ENCODE measurements at regions not wholly inside any gene's neighbourhood (a gene's known extent, or its start where the extent isn't known, plus 50 kb on each side); places are given as distances from the start of the nearest gene placed in this dataset.

DNA sequence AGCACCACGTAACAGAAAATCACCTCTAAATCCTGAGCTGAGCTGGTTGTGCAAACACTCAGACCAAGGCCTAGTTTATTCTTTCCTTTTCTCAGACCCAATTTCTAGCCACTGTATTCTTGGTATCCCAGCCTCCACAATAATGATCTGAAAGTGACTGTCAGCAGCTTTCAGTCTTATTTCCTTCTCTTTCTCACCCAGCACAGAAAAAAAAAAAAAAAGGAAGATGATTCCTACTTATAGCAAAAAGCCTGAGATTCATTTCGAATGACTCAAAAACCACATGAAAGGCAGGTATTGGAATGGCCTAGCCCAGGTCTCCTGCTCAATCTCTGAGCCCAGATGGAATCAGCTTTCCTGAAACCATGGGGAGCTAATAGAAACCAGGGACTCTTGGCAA lies 298.6 kb upstream of the PPFIA2 start:
- no peaks in the 10 kb centered on the region for H3K4me1 Mint-ChIP-seq
- peaks cover 0 to 3% (median 0%) of the 10 kb centered on the region in 7 donors for H3K9me3 Mint-ChIP-seq
- no peak for DNase-seq
- WGBS (ENCODE audit: insufficient coverage), result 38% methylated on average over 1 of the region's 2 CpGs
- no peak overlapping the region for H3K27ac ChIP-seq (ENCODE audit: low read depth in 1 of 2, low read length in 2 of 2)
- no peaks in the 10 kb centered on the region for H4K20me1 ChIP-seq (ENCODE audit: insufficient read depth, low read length)
- no peaks in the 10 kb centered on the region for H3K9me3 ChIP-seq (replicated peaks in 1 of 2; ENCODE audit: control insufficient read depth in 1 of 2, insufficient read depth in 1 of 2, low read length in 2 of 2)
- TF ChIP-seq CTCF (IDR thresholded peaks at IDR 0.05), result no peak
- H3K4me3 Mint-ChIP-seq, result no peak overlapping the region
- no peaks in the 10 kb centered on the region for H3K27me3 ChIP-seq (ENCODE audit: control insufficient read depth in 2 of 2, insufficient read depth in 2 of 2, low read length in 2 of 2)
- intact Hi-C loops (cut with micrococcal nuclease), result no loop called here
- H3K79me2 ChIP-seq (ENCODE audit: insufficient read depth, low read length), result no peaks in the 10 kb centered on the region
- H3K36me3 Mint-ChIP-seq, result no peaks in the 10 kb centered on the region
- no peak overlapping the region for H2AFZ ChIP-seq (ENCODE audit: insufficient read depth, low read depth, low read length, poor library complexity, severe bottlenecking)
- H3K27ac Mint-ChIP-seq, result no peak overlapping the region
- H3K27me3 Mint-ChIP-seq (ENCODE audit: low read depth in 3 of 3), result peaks cover 2 to 4% (median 3%) of the 10 kb centered on the region in 3 donors
- no peaks in the 10 kb centered on the region for H3K36me3 ChIP-seq (replicated peaks in 1 of 2; ENCODE audit: control insufficient read depth in 1 of 2, insufficient read depth in 2 of 2, low read length in 2 of 2)
- no peak overlapping the region for H3K4me3 ChIP-seq (replicated peaks in 1 of 3; ENCODE audit: low read depth in 2 of 3, low read length in 3 of 3)
- H3K4me2 ChIP-seq (replicated peaks; ENCODE audit: extremely low read depth, low read length, poor library complexity, severe bottlenecking), result no peak overlapping the region
- no peak overlapping the region for H3K9ac ChIP-seq (ENCODE audit: insufficient read depth, low read length, poor library complexity, severe bottlenecking)
- no peaks in the 10 kb centered on the region for H3K4me1 ChIP-seq (ENCODE audit: control insufficient read depth in 1 of 2, insufficient read depth in 2 of 2, low read length in 2 of 2)

- no peaks in the 10 kb centered on the region for H3K9me3 ChIP-seq (replicated peaks in 1 of 2; ENCODE audit: control insufficient read depth in 1 of 2, insufficient read depth in 1 of 2, low read length in 2 of 2)
- TF ChIP-seq CTCF (IDR thresholded peaks at IDR 0.05), result no peak
- no peaks in the 10 kb centered on the region for H4K20me1 ChIP-seq (ENCODE audit: insufficient read depth, low read length)
- H3K27ac ChIP-seq (ENCODE audit: low read depth in 1 of 2, low read length in 2 of 2), result no peak overlapping the region
- no peak overlapping the region for H3K9ac ChIP-seq (ENCODE audit: insufficient read depth, low read length, poor library complexity, severe bottlenecking)
- H2AFZ ChIP-seq (ENCODE audit: insufficient read depth, low read depth, low read length, poor library complexity, severe bottlenecking), result no peak overlapping the region
- no peak for DNase-seq
- H3K27me3 ChIP-seq (ENCODE audit: control insufficient read depth in 2 of 2, insufficient read depth in 2 of 2, low read length in 2 of 2), result no peaks in the 10 kb centered on the region
- H3K4me3 Mint-ChIP-seq, result no peak overlapping the region
- H3K9me3 Mint-ChIP-seq, result peaks cover 0 to 3% (median 0%) of the 10 kb centered on the region in 7 donors
- no peaks in the 10 kb centered on the region for H3K4me1 ChIP-seq (ENCODE audit: control insufficient read depth in 1 of 2, insufficient read depth in 2 of 2, low read length in 2 of 2)
- no peak overlapping the region for H3K27ac Mint-ChIP-seq
- no peaks in the 10 kb centered on the region for H3K36me3 ChIP-seq (replicated peaks in 1 of 2; ENCODE audit: control insufficient read depth in 1 of 2, insufficient read depth in 2 of 2, low read length in 2 of 2)
- no peaks in the 10 kb centered on the region for H3K4me1 Mint-ChIP-seq
- H3K36me3 Mint-ChIP-seq, result no peaks in the 10 kb centered on the region
- no peak overlapping the region for H3K4me2 ChIP-seq (replicated peaks; ENCODE audit: extremely low read depth, low read length, poor library complexity, severe bottlenecking)
- intact Hi-C loops (cut with micrococcal nuclease), result no loop called here
- H3K4me3 ChIP-seq (replicated peaks in 1 of 3; ENCODE audit: low read depth in 2 of 3, low read length in 3 of 3), result no peak overlapping the region
- 100% methylated on average over 1 of the region's 1 CpG for WGBS (ENCODE audit: insufficient coverage)
- H3K79me2 ChIP-seq (ENCODE audit: insufficient read depth, low read length), result no peaks in the 10 kb centered on the region
- H3K27me3 Mint-ChIP-seq (ENCODE audit: low read depth in 3 of 3), result peaks cover 0 to 4% (median 2%) of the 10 kb centered on the region in 3 donors
Observed at GRCh38 chr12:82055391-82055790, 296.2 kb upstream of the PPFIA2 start.

All from CD14-positive monocyte (primary cell).